Activated naive CD8-positive, alpha-beta T cell treated with anti-CD3 and anti-CD28 coated beads, Interleukin-2, amount 50 U/mL, for 24 hours (primary cell): ENCODE measurements at regions not wholly inside any gene's neighbourhood (a gene's known extent, or its start where the extent isn't known, plus 50 kb on each side); places are given as distances from the start of the nearest gene placed in this dataset.

Experiments used
- ATAC-seq: fragments of 150-1000 bp; cut with Tn5 transposase; one replicate; pipeline ENCODE4 v1.10.0; 2021
- DNase-seq: peaks from one replicate; pipeline ENCODE4 v3.0.0; 2021
- H3K27ac Mint-ChIP-seq: one replicate; pipeline ENCODE4 v1.8.0; 2021; ENCODE audit warnings: mild to moderate bottlenecking, mixed read lengths
- H3K27me3 Mint-ChIP-seq: one replicate; pipeline ENCODE4 v1.8.0; 2021; ENCODE audit warnings: mixed read lengths
- H3K36me3 Mint-ChIP-seq: one replicate; pipeline ENCODE4 v1.8.0; 2021; ENCODE audit warnings: low read depth, mixed read lengths
- H3K4me1 Mint-ChIP-seq: one replicate; pipeline ENCODE4 v1.8.0; 2021; ENCODE audit warnings: mixed read lengths
- H3K4me3 Mint-ChIP-seq: one replicate; pipeline ENCODE4 v1.8.0; 2021; ENCODE audit warnings: mild to moderate bottlenecking, moderate library complexity, mixed read lengths
- H3K9me3 Mint-ChIP-seq: one replicate; pipeline ENCODE4 v1.8.0; 2021; ENCODE audit warnings: mixed read lengths

DNA sequence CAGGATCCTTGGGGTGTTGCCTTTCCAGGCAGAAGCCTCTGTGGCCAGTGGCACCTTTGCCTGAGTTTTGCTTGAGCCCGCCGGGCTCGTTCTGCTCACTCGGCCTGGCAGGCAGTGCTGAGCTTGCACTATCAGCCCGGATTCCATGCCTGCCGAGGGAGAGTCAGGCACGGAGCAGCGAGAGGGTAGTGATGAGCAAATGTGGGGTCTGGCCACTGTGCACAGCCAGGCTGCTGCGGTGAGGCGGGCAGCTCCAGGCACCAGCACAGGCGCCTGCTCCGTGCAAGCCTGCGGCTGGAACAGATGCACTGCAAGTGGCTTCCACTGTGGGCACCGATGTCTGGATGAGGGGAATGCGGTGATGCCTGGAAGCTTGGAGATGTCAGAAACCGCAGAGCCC, 619.2 kb downstream of the RAPGEF2 start:
- no peak overlapping the region for H3K27ac Mint-ChIP-seq
- DNase-seq: no peak

DNA sequence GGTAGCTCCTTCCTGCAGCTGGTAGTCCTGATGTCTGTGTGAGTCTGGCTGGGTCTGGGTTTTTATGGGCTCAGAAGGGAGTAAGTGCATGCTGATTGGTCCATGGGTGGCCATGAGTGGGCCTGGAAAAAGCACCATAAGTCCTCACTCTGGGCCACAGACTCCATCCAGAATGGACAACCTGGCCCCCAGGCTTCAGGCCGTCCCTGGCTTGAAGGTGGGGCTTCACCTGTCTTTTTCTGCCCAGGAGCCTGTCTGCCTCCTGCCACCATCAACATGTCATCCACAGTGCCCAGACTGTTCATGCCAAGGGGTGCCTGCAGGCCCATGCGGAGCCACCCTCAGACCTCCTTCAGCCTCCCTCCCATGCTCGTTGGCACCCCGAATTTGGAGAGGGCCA, 620.0 kb downstream of the RAPGEF2 start:
- H3K27ac Mint-ChIP-seq: no peak overlapping the region
- no peaks in the 10 kb centered on the region for H3K4me1 Mint-ChIP-seq
- ATAC-seq: no peak
- DNase-seq: no peak
- no peaks in the 10 kb centered on the region for H3K9me3 Mint-ChIP-seq
- H3K36me3 Mint-ChIP-seq: no peaks in the 10 kb centered on the region
- H3K4me3 Mint-ChIP-seq: no peak overlapping the region
- no peaks in the 10 kb centered on the region for H3K27me3 Mint-ChIP-seq

More for the DNA sequence above, 619.2 kb downstream of the RAPGEF2 start:
- Mint-ChIP-seq H3K4me1 (no peaks in the 10 kb centered on the region), H3K9me3 (no peaks in the 10 kb centered on the region), H3K4me3 (no peak overlapping the region), H3K27me3 (no peaks in the 10 kb centered on the region), H3K36me3 (no peaks in the 10 kb centered on the region)
- no peak for ATAC-seq

DNA sequence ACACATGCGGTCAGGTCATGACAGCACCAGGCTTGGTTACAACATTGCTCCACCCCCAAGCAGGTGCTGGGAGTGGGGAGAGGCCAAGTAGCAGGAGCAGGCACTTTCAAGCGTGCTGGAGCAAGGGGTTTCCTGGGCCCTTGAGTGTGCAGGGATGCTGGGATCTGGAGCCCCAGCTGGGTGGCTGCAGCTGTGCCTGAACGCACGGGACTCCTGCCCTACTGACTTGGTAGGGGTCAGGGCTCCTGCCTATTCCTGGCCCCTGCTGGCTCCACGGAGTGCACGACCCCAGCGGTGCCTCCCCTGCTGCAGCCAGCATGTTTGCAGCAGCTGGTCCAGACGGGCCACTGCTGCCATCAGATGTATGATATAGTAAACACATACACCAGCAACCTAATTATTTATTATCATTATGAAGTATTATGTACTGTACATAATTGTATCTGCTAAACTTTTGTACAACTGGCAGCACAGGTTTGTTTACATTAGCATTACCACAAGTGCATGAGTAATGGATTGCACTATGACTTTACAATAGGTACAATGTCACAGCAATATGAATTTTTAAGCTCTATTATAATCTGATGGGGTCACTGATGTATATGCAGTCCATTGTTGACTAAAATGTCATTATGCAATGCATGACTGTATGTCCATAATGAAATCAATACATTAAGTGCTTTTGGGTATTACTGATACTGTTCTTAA, 620.6 kb downstream of the RAPGEF2 start:
- H3K4me3 Mint-ChIP-seq: no peak overlapping the region
- DNase-seq (no peak), ATAC-seq (no peak)
- H3K27me3 Mint-ChIP-seq: no peaks in the 10 kb centered on the region
- no peak overlapping the region for H3K27ac Mint-ChIP-seq
- no peaks in the 10 kb centered on the region for H3K4me1 Mint-ChIP-seq
- no peaks in the 10 kb centered on the region for H3K9me3 Mint-ChIP-seq
- no peaks in the 10 kb centered on the region for H3K36me3 Mint-ChIP-seq

DNA sequence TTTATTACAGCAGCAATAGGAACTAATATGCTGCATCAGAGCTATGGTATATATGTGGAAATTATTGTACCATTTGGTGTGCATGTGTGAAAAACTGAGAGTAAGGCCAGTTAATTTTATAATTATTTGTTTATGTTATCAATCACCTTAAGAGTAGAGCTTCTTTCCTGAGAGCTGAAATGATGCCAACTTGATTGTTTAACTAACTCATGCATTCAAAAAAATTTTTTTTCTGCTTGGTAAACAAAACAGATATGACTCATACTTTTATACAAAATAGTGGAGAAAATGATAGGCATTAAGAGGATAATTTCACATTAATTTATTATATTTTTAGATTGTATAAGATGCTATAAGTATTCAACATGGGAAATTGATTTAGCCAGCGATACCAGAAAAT, 622.7 kb downstream of the RAPGEF2 start:
- H3K4me3 Mint-ChIP-seq: no peak overlapping the region
- no peak for ATAC-seq
- no peaks in the 10 kb centered on the region for H3K27me3 Mint-ChIP-seq
- no peaks in the 10 kb centered on the region for H3K4me1 Mint-ChIP-seq
- no peak overlapping the region for H3K27ac Mint-ChIP-seq
- DNase-seq: no peak
- H3K9me3 Mint-ChIP-seq: no peaks in the 10 kb centered on the region
- H3K36me3 Mint-ChIP-seq: no peaks in the 10 kb centered on the region

DNA sequence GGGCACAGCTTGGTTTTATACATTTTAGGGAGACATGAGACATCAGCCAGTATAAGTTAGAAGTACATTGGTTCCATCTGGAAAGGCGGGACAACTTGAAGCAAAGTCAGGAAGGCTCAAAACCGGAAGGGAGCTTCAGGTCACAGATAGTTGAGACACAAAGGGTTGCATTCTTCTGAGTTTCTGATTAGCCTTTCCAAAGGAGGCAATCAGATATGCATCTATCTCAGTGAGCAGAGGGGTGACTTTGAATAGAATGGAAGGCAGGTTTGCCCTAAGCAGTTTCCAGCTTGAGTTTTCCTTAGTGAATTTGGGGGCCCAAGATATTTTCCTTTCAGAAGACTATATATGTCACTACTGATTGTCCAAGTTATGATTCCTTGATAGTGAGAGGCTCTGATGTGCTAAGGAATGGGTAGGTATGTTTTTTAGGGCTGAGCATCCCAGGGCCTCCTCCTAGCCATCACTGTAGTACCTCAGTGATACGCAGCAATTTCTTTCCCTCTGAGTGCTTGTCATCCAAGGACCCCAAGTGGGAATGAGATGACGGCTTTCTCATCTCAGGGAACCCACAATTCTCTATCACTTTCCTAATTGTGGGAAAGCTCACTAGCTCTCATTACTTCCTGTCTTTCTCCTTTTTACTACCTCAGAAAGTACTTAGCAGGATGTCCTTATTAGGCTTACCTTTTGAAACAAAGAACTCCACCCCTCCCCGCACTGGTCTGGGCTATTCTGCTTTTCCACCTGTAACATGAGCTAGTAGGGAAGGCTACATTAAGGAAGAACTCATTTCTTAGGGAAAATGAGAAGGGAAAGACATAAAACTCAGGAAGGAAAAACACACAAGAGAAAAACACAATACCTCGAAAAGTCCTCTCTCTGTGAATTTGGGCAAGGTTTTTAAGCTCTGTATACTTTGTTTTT, 632.7 kb downstream of the RAPGEF2 start:
- H3K36me3 Mint-ChIP-seq: no peaks in the 10 kb centered on the region
- no peaks in the 10 kb centered on the region for H3K4me1 Mint-ChIP-seq
- ATAC-seq (no peak), DNase-seq (no peak)
- no peaks in the 10 kb centered on the region for H3K27me3 Mint-ChIP-seq
- no peak overlapping the region for H3K27ac Mint-ChIP-seq
- no peaks in the 10 kb centered on the region for H3K9me3 Mint-ChIP-seq
- H3K4me3 Mint-ChIP-seq: no peak overlapping the region

DNA sequence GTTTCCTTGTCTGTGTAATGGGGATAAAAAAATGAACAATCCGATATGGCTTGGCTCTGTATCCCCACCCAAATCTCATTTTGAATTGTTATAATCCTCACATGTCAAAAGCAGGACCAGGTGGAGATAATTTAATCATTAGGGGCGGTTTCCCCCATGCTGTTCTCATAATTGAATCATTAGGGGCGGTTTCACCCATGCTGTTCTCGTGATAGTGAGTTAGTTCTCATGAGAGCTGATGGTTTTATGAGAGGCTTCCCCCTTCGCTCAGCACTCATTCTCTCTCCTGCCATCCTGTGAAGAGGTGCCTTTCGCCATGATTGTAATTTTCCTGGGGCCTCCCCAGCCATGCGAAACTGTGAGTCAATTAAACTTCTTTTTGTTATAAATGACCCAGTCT, 633.5 kb downstream of the RAPGEF2 start:
- H3K4me3 Mint-ChIP-seq: no peak overlapping the region
- DNase-seq (no peak), ATAC-seq (no peak)
- no peaks in the 10 kb centered on the region for H3K36me3 Mint-ChIP-seq
- no peaks in the 10 kb centered on the region for H3K27me3 Mint-ChIP-seq
- H3K4me1 Mint-ChIP-seq: no peaks in the 10 kb centered on the region
- H3K27ac Mint-ChIP-seq: no peak overlapping the region
- no peaks in the 10 kb centered on the region for H3K9me3 Mint-ChIP-seq

DNA sequence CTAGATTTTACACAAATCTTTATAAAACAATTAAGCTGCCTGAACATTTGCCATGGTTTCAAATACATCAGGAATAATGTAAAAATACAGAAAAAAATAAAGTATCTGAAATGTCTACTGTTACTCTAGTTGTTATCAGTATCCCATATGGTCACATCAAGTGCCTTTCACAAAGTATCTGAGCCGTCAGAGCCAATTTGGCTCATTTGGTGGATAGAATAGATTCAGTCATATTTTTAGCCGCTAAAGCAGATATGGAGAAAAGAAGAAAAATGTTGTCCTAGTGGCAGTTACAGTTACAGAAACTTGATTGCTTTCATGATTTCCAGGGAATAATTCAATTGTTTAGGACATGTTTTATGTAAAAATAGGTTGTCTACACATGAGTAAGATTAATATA, 641.1 kb downstream of the RAPGEF2 start:
- H3K27me3 Mint-ChIP-seq: no peaks in the 10 kb centered on the region
- DNase-seq (no peak), ATAC-seq (no peak)
- no peak overlapping the region for H3K4me3 Mint-ChIP-seq
- H3K27ac Mint-ChIP-seq: no peak overlapping the region
- no peaks in the 10 kb centered on the region for H3K4me1 Mint-ChIP-seq
- peaks cover 6% of the 10 kb centered on the region for H3K9me3 Mint-ChIP-seq
- H3K36me3 Mint-ChIP-seq: no peaks in the 10 kb centered on the region

DNA sequence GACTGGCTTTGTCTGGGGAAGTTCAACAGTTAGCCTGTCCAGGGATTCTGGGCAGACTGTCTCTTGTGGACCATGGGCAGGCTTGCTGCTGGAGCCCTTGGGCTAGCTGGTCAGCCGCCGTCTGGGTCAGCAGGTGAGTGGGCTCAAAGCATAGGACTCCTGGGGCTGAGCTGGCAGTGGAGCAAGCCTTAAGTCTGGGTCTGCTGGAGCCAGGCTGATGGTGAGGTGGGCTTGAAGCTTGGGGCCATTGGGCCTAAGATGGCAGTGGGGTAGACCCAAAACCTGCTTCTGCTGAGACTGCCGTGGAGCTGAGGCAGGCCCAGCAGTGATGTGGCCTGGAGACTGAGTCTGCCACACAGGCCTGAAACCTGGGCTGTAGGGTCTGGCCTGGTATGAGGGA, 645.1 kb downstream of the RAPGEF2 start:
- ATAC-seq (no peak), DNase-seq (no peak)
- no peak overlapping the region for H3K27ac Mint-ChIP-seq
- H3K4me3 Mint-ChIP-seq: no peak overlapping the region
- no peaks in the 10 kb centered on the region for H3K36me3 Mint-ChIP-seq
- H3K27me3 Mint-ChIP-seq: no peaks in the 10 kb centered on the region
- no peaks in the 10 kb centered on the region for H3K9me3 Mint-ChIP-seq
- H3K4me1 Mint-ChIP-seq: no peaks in the 10 kb centered on the region

DNA sequence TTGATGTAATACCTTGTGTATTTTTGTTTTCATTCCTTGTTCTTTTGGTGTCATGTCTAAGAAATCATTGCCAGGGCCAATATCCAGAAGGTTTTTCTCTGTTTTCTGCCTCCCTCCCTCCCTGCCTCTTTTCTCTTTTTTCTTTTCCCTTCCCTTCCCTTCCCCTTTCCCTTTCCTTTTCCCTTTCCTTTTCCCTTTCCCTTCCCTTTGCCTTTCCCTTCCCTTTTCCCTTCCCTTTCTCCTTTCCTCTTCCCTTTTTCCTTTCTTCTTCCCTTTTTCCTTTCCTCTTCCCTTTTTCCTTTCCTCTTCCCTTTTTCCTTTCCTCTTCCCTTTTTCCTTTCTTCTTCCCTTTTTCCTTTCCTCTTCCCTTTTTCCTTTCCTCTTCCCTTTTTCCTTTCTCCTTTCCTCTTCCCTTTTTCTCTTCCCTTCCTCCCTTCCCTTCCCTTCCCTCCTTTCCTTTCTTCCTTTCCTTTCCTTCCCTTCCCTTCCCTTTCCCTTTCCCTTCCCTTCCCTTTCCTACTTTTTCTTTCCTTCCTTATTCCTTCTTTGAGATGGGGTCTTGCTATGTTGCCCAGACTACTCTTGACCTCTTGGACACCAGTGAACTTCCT, 646.1 kb downstream of the RAPGEF2 start:
- Mint-ChIP-seq H3K4me3 (no peak overlapping the region), H3K36me3 (no peaks in the 10 kb centered on the region), H3K27ac (no peak overlapping the region), H3K27me3 (no peaks in the 10 kb centered on the region), H3K4me1 (no peaks in the 10 kb centered on the region), H3K9me3 (no peaks in the 10 kb centered on the region)
- no peak for ATAC-seq
- no peak for DNase-seq

DNA sequence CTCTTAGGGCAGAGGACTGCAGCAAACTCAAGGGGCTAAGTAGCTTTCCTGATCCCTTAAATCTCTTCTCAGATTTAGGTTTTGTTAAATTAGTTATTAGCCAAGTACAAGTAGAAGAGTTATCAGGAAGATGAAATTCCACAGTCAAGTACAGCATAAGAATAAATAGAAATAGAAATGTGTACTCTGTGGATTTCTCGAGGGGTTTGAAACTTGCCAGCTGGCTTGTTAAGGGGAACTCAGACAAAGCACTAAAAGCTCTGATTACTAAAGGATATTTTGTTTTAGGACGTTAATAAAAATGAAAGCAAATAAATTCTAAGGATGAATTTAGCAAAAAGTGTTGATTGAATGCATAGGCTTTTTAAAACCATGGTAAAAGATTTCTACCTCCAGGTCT, 654.6 kb downstream of the RAPGEF2 start:
- no peaks in the 10 kb centered on the region for H3K36me3 Mint-ChIP-seq
- no peaks in the 10 kb centered on the region for H3K4me1 Mint-ChIP-seq
- peaks cover 4% of the 10 kb centered on the region for H3K9me3 Mint-ChIP-seq
- ATAC-seq (no peak), DNase-seq (no peak)
- no peak overlapping the region for H3K4me3 Mint-ChIP-seq
- H3K27me3 Mint-ChIP-seq: no peaks in the 10 kb centered on the region
- H3K27ac Mint-ChIP-seq: no peak overlapping the region

DNA sequence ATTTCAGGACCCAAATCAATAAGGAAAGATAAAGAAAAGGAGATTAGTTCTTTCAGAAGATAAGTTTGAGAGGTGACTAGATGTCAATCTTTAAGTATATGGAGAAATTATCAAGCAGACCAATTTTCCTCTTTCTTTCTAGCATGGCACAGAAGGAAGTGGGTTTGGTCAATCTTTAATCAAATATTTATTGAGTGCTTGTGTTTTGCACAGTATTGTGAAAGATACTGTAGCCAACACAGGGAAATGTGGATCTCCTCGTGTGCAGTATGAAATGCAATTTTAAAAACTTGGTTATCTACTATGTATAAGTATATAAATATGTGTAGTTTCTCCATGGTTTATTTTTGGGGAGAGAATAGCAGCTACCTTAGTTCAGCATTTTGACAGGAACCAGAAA, 655.2 kb downstream of the RAPGEF2 start:
- Mint-ChIP-seq H3K27ac (no peak overlapping the region), H3K4me3 (no peak overlapping the region), H3K27me3 (no peaks in the 10 kb centered on the region), H3K36me3 (no peaks in the 10 kb centered on the region), H3K4me1 (no peaks in the 10 kb centered on the region), H3K9me3 (peaks cover 4% of the 10 kb centered on the region)
- DNase-seq: no peak
- no peak for ATAC-seq

DNA sequence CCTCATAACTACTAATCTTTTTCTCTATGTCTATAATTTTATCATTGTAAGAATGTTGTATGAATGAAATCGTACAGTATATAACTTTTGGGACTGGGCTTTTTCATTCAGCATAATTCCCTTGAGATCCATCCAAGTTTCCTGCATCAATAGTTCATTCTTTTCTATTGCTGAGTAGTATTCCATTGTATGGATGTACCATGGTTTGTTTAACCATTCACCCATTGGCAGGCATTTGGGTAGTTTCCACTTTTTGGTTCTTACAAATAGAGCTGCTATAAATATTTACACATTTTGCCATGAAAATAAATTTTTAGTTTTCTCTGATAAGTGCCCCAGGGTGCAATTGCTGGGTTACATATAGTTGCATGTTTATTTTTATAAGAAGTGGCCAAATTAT, 659.8 kb downstream of the RAPGEF2 start:
- ATAC-seq (no peak), DNase-seq (no peak)
- Mint-ChIP-seq H3K36me3 (no peaks in the 10 kb centered on the region), H3K9me3 (peaks cover 4% of the 10 kb centered on the region), H3K4me3 (no peak overlapping the region), H3K27ac (no peak overlapping the region), H3K4me1 (no peaks in the 10 kb centered on the region), H3K27me3 (no peaks in the 10 kb centered on the region)

DNA sequence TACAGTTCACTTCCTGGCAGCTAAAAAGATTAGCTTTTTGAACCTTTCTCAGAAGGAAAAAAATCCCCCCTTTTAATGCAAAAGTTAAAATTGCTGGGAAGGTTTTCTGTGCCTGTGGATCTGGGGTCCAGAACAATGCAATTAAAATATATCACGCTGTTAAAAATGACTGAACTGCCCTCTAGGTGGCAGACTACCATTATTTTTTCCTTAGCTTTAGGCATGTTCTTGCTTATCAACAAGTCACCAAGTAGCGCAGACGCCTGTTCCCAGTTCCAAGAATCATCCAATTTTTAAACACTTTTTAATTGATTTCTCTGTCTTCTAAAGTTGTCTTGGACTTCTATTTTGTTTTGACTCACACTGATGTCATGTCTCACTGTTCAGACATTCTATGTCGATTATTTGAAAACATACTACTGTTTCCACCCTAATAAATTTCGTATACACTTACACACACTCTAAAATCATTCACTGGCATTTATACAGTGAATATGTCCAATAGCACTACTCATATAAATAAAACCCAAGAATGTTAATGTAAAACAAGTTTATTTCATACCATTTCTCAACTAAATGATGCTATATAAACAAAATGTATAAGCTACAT, 661.6 kb downstream of the RAPGEF2 start:
- Mint-ChIP-seq H3K4me3 (no peak overlapping the region), H3K27ac (no peak overlapping the region), H3K27me3 (no peaks in the 10 kb centered on the region), H3K4me1 (no peaks in the 10 kb centered on the region), H3K9me3 (peaks cover 4% of the 10 kb centered on the region), H3K36me3 (no peaks in the 10 kb centered on the region)
- no peak for ATAC-seq
- no peak for DNase-seq

DNA sequence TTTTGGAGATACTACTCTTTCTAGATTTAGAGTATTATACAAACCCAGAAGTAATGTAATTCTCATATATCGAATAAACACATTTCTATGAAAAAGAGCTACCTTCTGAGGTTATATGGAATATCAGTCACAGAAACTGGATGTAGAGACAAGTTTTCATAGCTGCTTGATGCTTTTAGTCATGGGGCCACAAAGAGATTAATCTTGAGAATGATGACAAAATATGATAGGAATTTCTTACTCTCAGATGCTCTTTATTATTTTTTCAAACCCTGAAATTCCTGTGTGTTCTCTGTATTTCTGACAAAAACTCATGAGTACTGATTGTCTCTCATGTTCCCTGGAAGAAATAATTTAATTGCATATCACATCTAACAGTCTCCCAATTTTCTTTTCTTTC, 662.5 kb downstream of the RAPGEF2 start:
- H3K4me3 Mint-ChIP-seq: no peak overlapping the region
- no peaks in the 10 kb centered on the region for H3K4me1 Mint-ChIP-seq
- no peaks in the 10 kb centered on the region for H3K27me3 Mint-ChIP-seq
- H3K36me3 Mint-ChIP-seq: no peaks in the 10 kb centered on the region
- DNase-seq (no peak), ATAC-seq (no peak)
- H3K9me3 Mint-ChIP-seq: peaks cover 4% of the 10 kb centered on the region
- no peak overlapping the region for H3K27ac Mint-ChIP-seq

DNA sequence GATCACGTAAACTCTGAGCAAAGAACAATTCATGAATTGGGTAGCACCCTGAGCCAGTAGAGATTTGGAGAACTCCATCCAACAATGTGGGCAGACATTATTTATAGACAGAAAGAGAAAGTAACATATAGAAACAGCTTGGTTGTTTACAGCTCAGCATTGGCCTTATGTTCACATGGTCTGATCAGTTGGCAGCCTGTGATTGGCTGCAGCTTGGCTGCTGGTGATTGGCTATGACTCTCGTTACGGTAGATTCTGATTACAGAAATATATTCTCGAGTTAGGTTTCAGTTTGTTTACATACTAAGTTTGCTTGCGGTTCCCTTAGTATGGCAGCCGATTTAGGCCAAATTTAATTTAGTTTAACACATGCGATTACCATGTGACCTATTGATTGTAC, 663.4 kb downstream of the RAPGEF2 start:
- Mint-ChIP-seq H3K27me3 (no peaks in the 10 kb centered on the region), H3K36me3 (no peaks in the 10 kb centered on the region), H3K4me3 (no peak overlapping the region), H3K4me1 (no peaks in the 10 kb centered on the region), H3K9me3 (peaks cover 4% of the 10 kb centered on the region), H3K27ac (no peak overlapping the region)
- DNase-seq: no peak
- ATAC-seq: no peak
